ENCODE measurements at regions not wholly inside any gene's neighbourhood (a gene's known extent, or its start where the extent isn't known, plus 50 kb on each side); places are given as distances from the start of the nearest gene placed in this dataset.

DNA sequence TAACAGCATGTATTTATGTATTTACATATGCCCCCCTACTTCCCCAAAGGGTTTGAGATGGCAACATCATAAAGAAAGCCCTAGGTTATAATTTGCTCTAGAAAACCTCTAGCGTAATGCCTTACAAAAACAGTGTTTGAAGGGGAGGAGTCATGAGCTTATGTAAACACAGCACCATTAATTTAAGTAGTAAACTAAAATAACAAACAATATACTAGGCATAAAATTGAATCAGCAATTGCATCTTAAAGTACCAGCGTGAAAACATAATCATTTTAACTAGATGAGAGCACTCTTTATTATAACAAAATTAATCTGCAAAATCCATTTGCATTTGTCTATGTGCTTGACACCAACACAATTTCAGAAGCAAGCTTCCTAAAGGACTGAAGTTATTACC lies 507.2 kb upstream of the NRP1 start:
- Histone ChIP-seq H3K27me3 (replicated peaks; ENCODE audit: insufficient read depth) (no peaks in the 10 kb centered on the region), H3K9me3 (ENCODE audit: low read depth) (no peaks in the 10 kb centered on the region), H4K20me1 (ENCODE audit: insufficient read depth) (no peaks in the 10 kb centered on the region), H3K4me2 (ENCODE audit: unreplicated experiment) (no peak overlapping the region), H3K4me3 (no peak overlapping the region), H3K27ac (no peak overlapping the region), H3F3A (ENCODE audit: insufficient read depth) (no peaks in the 10 kb centered on the region), H3K79me2 (ENCODE audit: insufficient read depth) (no peaks in the 10 kb centered on the region), H3K9ac (no peak overlapping the region), H3K4me1 (ENCODE audit: insufficient read depth) (no peaks in the 10 kb centered on the region), H2AFZ (no peak overlapping the region), H3K36me3 (ENCODE audit: low read depth) (no peaks in the 10 kb centered on the region), H3K9me2 (ENCODE audit: insufficient read depth) (no peaks in the 10 kb centered on the region)
- no peak for DNase-seq
- no peak for TF ChIP-seq EZH2phosphoT487 (IDR thresholded peaks at IDR 0.05; ENCODE audit: insufficient read depth, low read depth)
- TF ChIP-seq EZH2 (IDR thresholded peaks at IDR 0.05; ENCODE audit: insufficient read depth, poor library complexity, severe bottlenecking), result no peak
- 49 to 60% methylated on average over 2 of the region's 2 CpGs for WGBS, 2 experiments (ENCODE audit: low coverage in 1 of 2, low lambda C conversion rate in 2 of 2, missing lambda C conversion rate in 2 of 2)
- in situ Hi-C loops (cut with MboI), result no loop called here

DNA sequence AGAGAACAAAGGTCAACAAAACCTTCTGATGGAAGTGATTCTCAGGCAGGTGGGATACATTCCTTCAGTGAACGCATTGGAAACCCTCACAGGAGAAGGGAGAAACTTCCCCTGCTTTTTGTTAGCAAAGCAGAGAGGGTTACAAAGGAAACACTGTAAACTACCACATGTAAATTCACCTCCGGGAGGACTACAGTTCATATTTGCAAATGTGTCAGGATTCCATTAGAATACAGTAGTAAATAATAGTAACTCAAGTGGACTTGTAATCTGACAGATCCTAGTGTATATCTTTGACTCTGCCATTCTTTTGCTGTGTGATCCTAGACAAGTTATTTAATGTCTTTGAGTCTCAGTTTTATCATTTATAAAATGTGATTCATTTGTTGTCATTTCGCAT lies 504.3 kb upstream of the NRP1 start:
- H3K27me3 ChIP-seq (replicated peaks; ENCODE audit: insufficient read depth), result no peaks in the 10 kb centered on the region
- no peaks in the 10 kb centered on the region for H3F3A ChIP-seq (ENCODE audit: insufficient read depth)
- DNase-seq, result no peak
- H3K4me2 ChIP-seq (ENCODE audit: unreplicated experiment), result no peak overlapping the region
- no peak overlapping the region for H2AFZ ChIP-seq
- no peaks in the 10 kb centered on the region for H4K20me1 ChIP-seq (ENCODE audit: insufficient read depth)
- H3K9ac ChIP-seq, result no peak overlapping the region
- H3K9me3 ChIP-seq (ENCODE audit: low read depth), result no peaks in the 10 kb centered on the region
- no peaks in the 10 kb centered on the region for H3K4me1 ChIP-seq (ENCODE audit: insufficient read depth)
- H3K9me2 ChIP-seq (ENCODE audit: insufficient read depth), result no peaks in the 10 kb centered on the region
- WGBS, 2 experiments (ENCODE audit: low coverage in 1 of 2, low lambda C conversion rate in 2 of 2, missing lambda C conversion rate in 2 of 2), result 79 to 84% methylated on average over 3 of the region's 3 CpGs
- no peaks in the 10 kb centered on the region for H3K36me3 ChIP-seq (ENCODE audit: low read depth)
- in situ Hi-C loops (cut with MboI), result no loop called here
- TF ChIP-seq EZH2phosphoT487 (IDR thresholded peaks at IDR 0.05; ENCODE audit: insufficient read depth, low read depth) (no peak), EZH2 (IDR thresholded peaks at IDR 0.05; ENCODE audit: insufficient read depth, poor library complexity, severe bottlenecking) (no peak)
- no peak overlapping the region for H3K27ac ChIP-seq
- no peak overlapping the region for H3K4me3 ChIP-seq
- H3K79me2 ChIP-seq (ENCODE audit: insufficient read depth), result no peaks in the 10 kb centered on the region

GRCh38 chr10:33837736-33838135 lies 503.3 kb upstream of the NRP1 start:
- no peak for TF ChIP-seq EZH2 (IDR thresholded peaks at IDR 0.05; ENCODE audit: insufficient read depth, poor library complexity, severe bottlenecking)
- no peak for TF ChIP-seq EZH2phosphoT487 (IDR thresholded peaks at IDR 0.05; ENCODE audit: insufficient read depth, low read depth)
- H3K4me2 ChIP-seq (ENCODE audit: unreplicated experiment), result no peak overlapping the region
- WGBS, 2 experiments (ENCODE audit: low coverage in 1 of 2, low lambda C conversion rate in 2 of 2, missing lambda C conversion rate in 2 of 2), result 74 to 81% methylated on average over 6 of the region's 6 CpGs
- in situ Hi-C loops (cut with MboI), result no loop called here
- H3F3A ChIP-seq (ENCODE audit: insufficient read depth), result no peaks in the 10 kb centered on the region
- H3K4me1 ChIP-seq (ENCODE audit: insufficient read depth), result no peaks in the 10 kb centered on the region
- H3K9ac ChIP-seq, result no peak overlapping the region
- no peak overlapping the region for H2AFZ ChIP-seq
- no peaks in the 10 kb centered on the region for H3K36me3 ChIP-seq (ENCODE audit: low read depth)
- no peaks in the 10 kb centered on the region for H3K9me3 ChIP-seq (ENCODE audit: low read depth)
- no peaks in the 10 kb centered on the region for H3K9me2 ChIP-seq (ENCODE audit: insufficient read depth)
- DNase-seq, result no peak
- H4K20me1 ChIP-seq (ENCODE audit: insufficient read depth), result no peaks in the 10 kb centered on the region
- no peaks in the 10 kb centered on the region for H3K79me2 ChIP-seq (ENCODE audit: insufficient read depth)
- no peaks in the 10 kb centered on the region for H3K27me3 ChIP-seq (replicated peaks; ENCODE audit: insufficient read depth)
- no peak overlapping the region for H3K4me3 ChIP-seq
- H3K27ac ChIP-seq, result no peak overlapping the region

- Histone ChIP-seq H3K4me3 (no peak overlapping the region), H4K20me1 (ENCODE audit: insufficient read depth) (no peaks in the 10 kb centered on the region), H3K9me2 (ENCODE audit: insufficient read depth) (no peaks in the 10 kb centered on the region), H3K79me2 (ENCODE audit: insufficient read depth) (no peaks in the 10 kb centered on the region), H3K9me3 (ENCODE audit: low read depth) (no peaks in the 10 kb centered on the region), H2AFZ (no peak overlapping the region), H3K27me3 (replicated peaks; ENCODE audit: insufficient read depth) (no peaks in the 10 kb centered on the region), H3K27ac (no peak overlapping the region), H3K9ac (no peak overlapping the region), H3K36me3 (ENCODE audit: low read depth) (no peaks in the 10 kb centered on the region), H3F3A (ENCODE audit: insufficient read depth) (no peaks in the 10 kb centered on the region), H3K4me1 (ENCODE audit: insufficient read depth) (no peaks in the 10 kb centered on the region), H3K4me2 (ENCODE audit: unreplicated experiment) (no peak overlapping the region)
- in situ Hi-C loops (cut with MboI), result no loop called here
- TF ChIP-seq EZH2phosphoT487 (IDR thresholded peaks at IDR 0.05; ENCODE audit: insufficient read depth, low read depth) (no peak), EZH2 (IDR thresholded peaks at IDR 0.05; ENCODE audit: insufficient read depth, poor library complexity, severe bottlenecking) (no peak)
- no peak for DNase-seq
- 58 to 68% methylated on average over 1 of the region's 1 CpG for WGBS, 2 experiments (ENCODE audit: low coverage in 1 of 2, low lambda C conversion rate in 2 of 2, missing lambda C conversion rate in 2 of 2)
Observed at GRCh38 chr10:33835556-33835955, 501.1 kb upstream of the NRP1 start.

GRCh38 chr10:33833566-33833965 lies 499.1 kb upstream of the NRP1 start:
- Histone ChIP-seq H2AFZ (no peak overlapping the region), H3F3A (ENCODE audit: insufficient read depth) (no peaks in the 10 kb centered on the region), H3K4me1 (ENCODE audit: insufficient read depth) (no peaks in the 10 kb centered on the region), H3K4me3 (no peak overlapping the region), H3K9me2 (ENCODE audit: insufficient read depth) (no peaks in the 10 kb centered on the region), H3K27me3 (replicated peaks; ENCODE audit: insufficient read depth) (no peaks in the 10 kb centered on the region), H3K4me2 (ENCODE audit: unreplicated experiment) (no peak overlapping the region), H3K9ac (no peak overlapping the region), H3K27ac (no peak overlapping the region), H3K9me3 (ENCODE audit: low read depth) (no peaks in the 10 kb centered on the region), H3K36me3 (ENCODE audit: low read depth) (no peaks in the 10 kb centered on the region), H4K20me1 (ENCODE audit: insufficient read depth) (no peaks in the 10 kb centered on the region), H3K79me2 (ENCODE audit: insufficient read depth) (no peaks in the 10 kb centered on the region)
- WGBS, 2 experiments (ENCODE audit: low coverage in 1 of 2, low lambda C conversion rate in 2 of 2, missing lambda C conversion rate in 2 of 2), result 78 to 82% methylated on average over 5 of the region's 5 CpGs
- in situ Hi-C loops (cut with MboI), result no loop called here
- no peak for TF ChIP-seq EZH2phosphoT487 (IDR thresholded peaks at IDR 0.05; ENCODE audit: insufficient read depth, low read depth)
- DNase-seq, result no peak
